HG03575 (cell line): ENCODE measurements at regions not wholly inside any gene's neighbourhood (a gene's known extent, or its start where the extent isn't known, plus 50 kb on each side); places are given as distances from the start of the nearest gene placed in this dataset.
"Not testable (repeated sequence)": the region's sequence is repeated elsewhere in the genome, so short reads cannot be mapped to it uniquely, and the experiment has no call there.

Source experiments
- ATAC-seq: cut with Tn5 transposase; IDR thresholded peaks from one replicate; pipeline ENCODE4 v1.9.1; 2021; ENCODE audit not compliant: unreplicated experiment, insufficient number of reproducible peaks, low FRiP score; ENCODE audit errors: extremely low read depth

GRCh38 chr15:99481113-99481950, 84.5 kb upstream of the MEF2A start:
- no peak for ATAC-seq

GRCh38 chr15:99481951-99482230, 83.9 kb upstream of the MEF2A start:
- no peak for ATAC-seq

GRCh38 chr15:99482993-99483392, 82.8 kb upstream of the MEF2A start:
- no peak for ATAC-seq

GRCh38 chr15:99485153-99485961, 80.4 kb upstream of the MEF2A start:
- ATAC-seq, result no peak

GRCh38 chr15:99485992-99486370, 79.8 kb upstream of the MEF2A start:
- no peak for ATAC-seq

- ATAC-seq, result no peak
Measured at GRCh38 chr15:99486371-99487336, 79.1 kb upstream of the MEF2A start.

- no peak for ATAC-seq
Measured at GRCh38 chr15:99487337-99487730, 78.5 kb upstream of the MEF2A start.

GRCh38 chr15:99492275-99492674, 73.5 kb upstream of the MEF2A start:
- ATAC-seq, result no peak

GRCh38 chr15:99492716-99493115, 73.1 kb upstream of the MEF2A start:
- no peak for ATAC-seq

- no peak for ATAC-seq
Measured at GRCh38 chr15:99493461-99493860, 72.3 kb upstream of the MEF2A start.

- ATAC-seq, result not testable (repeated sequence)
Measured at GRCh38 chr15:99494536-99495233, 71.1 kb upstream of the MEF2A start.

- no peak for ATAC-seq
Measured at GRCh38 chr15:99495430-99496301, 70.1 kb upstream of the MEF2A start.

- ATAC-seq, result no peak
Measured at GRCh38 chr15:99496302-99496629, 69.5 kb upstream of the MEF2A start.

- peak; percentile 50 for ATAC-seq
Measured at GRCh38 chr15:99502182-99502581, 63.6 kb upstream of the MEF2A start.

- ATAC-seq, result no peak
Measured at GRCh38 chr15:99502661-99503060, 63.1 kb upstream of the MEF2A start.

- ATAC-seq, result no peak
Measured at GRCh38 chr15:99503411-99503810, 62.4 kb upstream of the MEF2A start.

GRCh38 chr15:99504071-99504822, 61.5 kb upstream of the MEF2A start:
- ATAC-seq, result no peak
